VCaP (cell line): ENCODE measurements at regions not wholly inside any gene's neighbourhood (a gene's known extent, or its start where the extent isn't known, plus 50 kb on each side); places are given as distances from the start of the nearest gene placed in this dataset.

Source experiments
- H3K27ac ChIP-seq: fragments of 450-650 bp; 2 replicates; pipeline ENCODE4 v1.5.1; 2017
- TF ChIP-seq, protein P1 (sequence below): fragments of 450-650 bp; conservative IDR thresholded peaks from 2 replicates; pipeline ENCODE4 v1.5.1; 2017; ENCODE audit warnings: mild to moderate bottlenecking, moderate library complexity

DNA sequence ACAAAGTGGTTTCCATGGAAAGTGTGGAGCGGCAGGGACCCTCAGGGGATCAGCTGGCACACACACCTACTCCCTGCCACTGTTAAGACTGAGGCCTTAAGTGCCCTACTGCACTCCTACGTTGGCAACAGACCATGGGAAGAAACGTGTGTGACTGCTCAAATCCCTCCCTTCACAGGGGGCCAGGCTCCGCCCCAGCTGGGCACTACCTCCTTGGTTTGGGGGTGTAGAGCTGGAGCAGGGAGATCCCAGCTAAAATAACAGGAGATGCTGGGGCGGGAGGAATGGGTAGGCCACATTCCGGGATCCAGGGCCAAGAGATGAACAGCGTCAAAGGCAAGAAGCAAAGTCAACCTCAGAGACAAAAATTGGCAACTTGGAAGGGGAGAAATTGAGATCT, 231.0 kb downstream of the EN1 start:
- TF ChIP-seq, protein P1, sequence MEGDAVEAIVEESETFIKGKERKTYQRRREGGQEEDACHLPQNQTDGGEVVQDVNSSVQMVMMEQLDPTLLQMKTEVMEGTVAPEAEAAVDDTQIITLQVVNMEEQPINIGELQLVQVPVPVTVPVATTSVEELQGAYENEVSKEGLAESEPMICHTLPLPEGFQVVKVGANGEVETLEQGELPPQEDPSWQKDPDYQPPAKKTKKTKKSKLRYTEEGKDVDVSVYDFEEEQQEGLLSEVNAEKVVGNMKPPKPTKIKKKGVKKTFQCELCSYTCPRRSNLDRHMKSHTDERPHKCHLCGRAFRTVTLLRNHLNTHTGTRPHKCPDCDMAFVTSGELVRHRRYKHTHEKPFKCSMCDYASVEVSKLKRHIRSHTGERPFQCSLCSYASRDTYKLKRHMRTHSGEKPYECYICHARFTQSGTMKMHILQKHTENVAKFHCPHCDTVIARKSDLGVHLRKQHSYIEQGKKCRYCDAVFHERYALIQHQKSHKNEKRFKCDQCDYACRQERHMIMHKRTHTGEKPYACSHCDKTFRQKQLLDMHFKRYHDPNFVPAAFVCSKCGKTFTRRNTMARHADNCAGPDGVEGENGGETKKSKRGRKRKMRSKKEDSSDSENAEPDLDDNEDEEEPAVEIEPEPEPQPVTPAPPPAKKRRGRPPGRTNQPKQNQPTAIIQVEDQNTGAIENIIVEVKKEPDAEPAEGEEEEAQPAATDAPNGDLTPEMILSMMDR: no peak
- H3K27ac ChIP-seq: no peak overlapping the region

DNA sequence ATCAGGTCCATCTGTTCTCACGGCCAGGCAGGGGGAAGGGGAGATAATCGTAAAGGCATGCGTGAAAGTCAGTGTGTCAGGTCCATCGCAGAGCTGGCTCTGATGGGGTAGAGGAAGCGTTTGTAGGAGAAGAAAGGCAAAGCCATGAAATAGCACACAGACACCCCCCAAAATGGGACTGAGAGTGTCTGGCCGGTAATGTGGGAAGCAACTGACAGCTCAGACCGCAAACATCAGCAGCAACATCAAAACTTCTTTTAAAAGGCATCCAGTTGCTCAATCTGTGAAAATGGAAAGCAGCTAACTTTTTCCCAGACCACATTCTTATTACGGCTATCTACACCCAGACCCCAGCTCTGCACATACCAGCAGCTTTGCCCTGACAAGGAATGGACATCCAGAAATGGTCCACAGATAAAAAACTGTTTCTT, 232.6 kb downstream of the EN1 start:
- H3K27ac ChIP-seq: no peak overlapping the region
- TF ChIP-seq, protein P1: no peak

DNA sequence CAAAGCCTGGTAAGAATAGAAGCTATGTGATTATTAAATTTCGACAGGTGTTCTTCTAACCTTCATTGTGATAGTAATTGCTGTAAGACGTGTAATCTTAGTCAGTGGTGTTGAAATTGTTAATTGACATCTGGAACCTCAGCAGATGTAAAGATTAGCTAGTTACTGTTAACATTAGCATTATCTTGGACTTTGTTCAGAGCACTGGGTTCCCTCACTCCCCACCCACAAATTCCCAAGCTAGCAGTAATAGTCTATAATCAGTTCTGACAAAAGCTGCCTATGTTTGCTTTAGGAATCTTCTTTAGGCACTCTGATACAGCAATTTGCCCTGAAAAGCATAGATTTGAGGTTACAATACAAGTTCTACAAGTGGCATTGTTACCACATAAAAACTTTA, 233.7 kb downstream of the EN1 start:
- TF ChIP-seq, protein P1: no peak

DNA sequence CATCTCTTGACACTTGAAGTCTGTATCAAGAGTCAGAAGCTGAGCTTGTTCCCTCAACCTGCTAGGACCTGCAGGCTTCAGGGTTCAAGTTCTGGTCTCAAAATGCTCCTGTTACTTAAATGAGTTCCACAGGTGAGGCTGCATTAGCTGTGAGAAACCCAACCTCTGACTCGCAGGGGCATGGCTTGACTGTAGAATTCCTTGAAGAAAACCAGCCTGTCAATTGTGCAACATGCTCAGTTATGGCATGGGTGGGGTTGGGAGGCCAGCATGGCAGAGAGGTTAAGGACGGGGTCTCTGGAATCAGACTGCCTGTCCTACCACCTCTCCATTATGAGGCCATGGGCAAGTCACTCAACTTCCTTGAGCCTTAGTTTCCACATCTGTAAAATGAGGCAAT, 235.8 kb downstream of the EN1 start:
- no peak overlapping the region for H3K27ac ChIP-seq
- TF ChIP-seq, protein P1: no peak

More for the DNA sequence above, 233.7 kb downstream of the EN1 start:
- H3K27ac ChIP-seq: no peak overlapping the region

DNA sequence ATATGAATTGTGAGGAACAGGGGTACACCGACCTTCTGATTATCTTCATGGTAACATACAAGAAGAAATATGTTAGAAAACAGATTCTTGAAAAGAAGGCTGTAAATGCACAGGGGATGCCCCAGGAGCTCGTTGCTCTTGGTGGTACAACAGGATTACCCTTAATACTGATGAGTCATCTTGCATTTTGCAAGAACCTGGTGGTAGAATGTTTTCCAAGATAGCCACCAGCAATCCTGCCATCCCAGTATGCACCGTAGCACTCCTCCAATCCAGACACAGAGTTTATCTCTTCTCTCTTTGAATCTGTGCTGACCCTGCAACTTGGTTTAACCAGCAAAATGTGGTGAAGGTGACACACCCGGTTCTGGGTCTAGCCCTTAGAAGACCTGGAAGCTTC, 238.3 kb downstream of the EN1 start:
- TF ChIP-seq, protein P1: no peak
- H3K27ac ChIP-seq: no peak overlapping the region

DNA sequence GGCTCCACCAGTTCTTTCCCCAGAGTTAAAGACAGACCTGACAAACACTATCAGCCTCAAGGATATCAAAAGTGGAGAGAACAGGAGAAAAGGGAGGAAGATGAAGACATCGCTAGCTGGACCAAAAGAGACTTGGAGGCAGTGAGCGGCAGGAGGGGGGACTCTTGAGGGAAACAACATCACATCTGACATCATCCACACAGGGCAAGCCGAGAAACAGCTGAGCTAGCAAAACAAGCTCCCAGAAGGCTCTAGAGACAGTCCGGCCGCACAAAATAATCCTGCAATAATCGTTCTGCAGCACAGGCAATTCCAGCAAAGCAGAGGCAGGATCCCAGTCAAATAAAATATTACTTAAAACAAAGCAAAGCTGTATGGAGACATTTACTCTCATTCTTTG, 239.8 kb downstream of the EN1 start:
- TF ChIP-seq, protein P1: no peak
- no peak overlapping the region for H3K27ac ChIP-seq

DNA sequence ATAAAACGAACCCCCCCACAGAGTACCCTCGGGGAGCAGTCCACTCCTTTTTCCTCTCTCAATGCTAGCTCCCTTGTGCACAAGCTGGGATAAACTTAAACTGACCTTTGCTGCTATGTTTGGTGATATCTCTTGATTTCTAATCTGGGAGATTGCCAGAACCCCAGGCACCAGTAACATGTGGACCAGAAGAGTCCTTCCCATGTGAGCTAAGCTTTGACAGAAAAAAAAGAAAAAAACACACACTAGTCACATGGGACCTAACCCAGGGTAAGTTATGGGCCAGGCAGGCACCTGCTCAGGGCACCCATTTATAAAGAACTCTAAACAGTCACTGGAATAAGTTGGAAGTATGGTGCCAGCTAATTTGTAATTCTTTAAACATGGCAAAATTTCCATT, 242.6 kb downstream of the EN1 start:
- no peak overlapping the region for H3K27ac ChIP-seq
- TF ChIP-seq, protein P1: no peak

DNA sequence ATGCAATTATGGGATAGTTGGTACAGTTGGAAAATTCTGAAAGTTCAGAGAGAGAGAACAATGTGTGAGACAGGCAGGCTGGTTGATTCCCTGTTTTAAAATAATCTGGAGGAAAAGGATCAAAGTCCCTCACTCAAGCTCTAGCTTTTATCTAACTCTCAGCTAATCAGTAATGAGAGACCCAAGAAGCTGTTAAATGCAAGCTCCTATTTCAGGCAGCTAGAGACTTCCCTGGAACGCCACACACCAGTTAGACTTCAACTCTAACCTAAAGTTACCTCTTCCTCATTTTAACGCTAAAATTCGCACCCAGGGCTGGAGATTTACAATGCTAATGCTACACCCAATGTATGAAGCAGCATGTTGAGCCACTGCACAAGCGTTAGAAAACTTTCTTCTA, 243.1 kb downstream of the EN1 start:
- H3K27ac ChIP-seq: no peak overlapping the region
- TF ChIP-seq, protein P1: no peak
